AML-193 (cell line): ENCODE measurements at regions not wholly inside any gene's neighbourhood (a gene's known extent, or its start where the extent isn't known, plus 50 kb on each side); places are given as distances from the start of the nearest gene placed in this dataset.
"Not testable (repeated sequence)": the region's sequence is repeated elsewhere in the genome, so short reads cannot be mapped to it uniquely, and the experiment has no call there.

Experiments used
- DNase-seq, 2 experiments: peaks; one replicate each; lab custom pipeline; 2025; lab: John Stamatoyannopoulos, UW

- no peak for DNase-seq
These were observed 479.5 kb downstream of the NKX6-1 start for GRCh38 chr4:84019626-84020025.

DNA sequence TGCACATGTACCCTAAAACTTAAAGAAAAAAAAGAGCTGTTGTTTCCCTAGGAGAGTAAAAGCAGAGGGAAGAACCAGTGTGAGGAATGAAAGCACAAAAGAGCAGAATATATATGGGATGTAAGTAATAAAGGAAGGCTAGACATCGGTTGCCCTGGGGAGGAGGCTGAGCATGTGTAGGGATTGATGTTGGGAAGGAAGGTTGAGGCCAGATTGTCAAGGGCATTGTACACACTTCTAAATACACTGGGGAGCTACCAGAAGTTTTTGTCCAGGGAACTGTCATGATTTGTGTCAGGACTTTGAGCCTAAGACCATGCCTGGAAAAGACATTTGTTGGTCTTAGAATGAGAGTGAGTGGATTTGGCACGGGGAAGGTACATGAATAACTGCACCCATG, 467.1 kb downstream of the GPAT3 start:
- no peak for DNase-seq

DNA sequence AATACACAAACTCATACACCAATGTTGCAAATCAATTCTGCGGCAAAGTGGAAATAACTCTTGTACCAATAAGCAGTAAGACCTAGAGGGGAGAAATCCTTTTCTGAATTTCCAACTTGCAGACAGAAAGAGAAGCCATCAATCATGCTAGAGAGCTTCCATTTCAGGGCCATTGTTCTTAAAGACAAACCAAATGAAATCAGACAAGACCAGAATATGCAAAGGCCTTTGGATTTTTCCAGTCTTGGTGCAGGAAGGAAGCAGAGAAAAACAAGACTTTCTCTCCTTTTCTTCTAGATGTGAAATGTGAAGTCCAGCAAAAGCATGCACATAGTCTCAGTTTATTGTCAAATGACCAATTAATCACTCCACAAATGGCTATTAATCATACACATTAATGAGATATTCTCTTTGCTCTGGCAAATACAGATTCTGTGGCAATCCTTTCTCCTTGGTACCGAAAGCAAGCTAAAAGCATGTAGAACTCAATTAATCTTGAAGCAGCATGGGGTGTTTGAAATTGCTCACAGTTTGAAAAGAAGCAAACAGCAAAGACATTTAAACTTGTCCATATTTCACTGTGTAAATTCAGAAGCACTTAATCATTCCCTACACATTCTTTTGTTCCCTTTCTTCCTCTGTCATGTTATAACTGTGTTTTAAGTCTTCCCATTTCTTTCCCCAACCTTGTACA, 466.1 kb downstream of the GPAT3 start:
- no peak for DNase-seq

- DNase-seq, result no peak
These were observed 460.3 kb downstream of the GPAT3 start for GRCh38 chr4:83996254-83996653.

DNA sequence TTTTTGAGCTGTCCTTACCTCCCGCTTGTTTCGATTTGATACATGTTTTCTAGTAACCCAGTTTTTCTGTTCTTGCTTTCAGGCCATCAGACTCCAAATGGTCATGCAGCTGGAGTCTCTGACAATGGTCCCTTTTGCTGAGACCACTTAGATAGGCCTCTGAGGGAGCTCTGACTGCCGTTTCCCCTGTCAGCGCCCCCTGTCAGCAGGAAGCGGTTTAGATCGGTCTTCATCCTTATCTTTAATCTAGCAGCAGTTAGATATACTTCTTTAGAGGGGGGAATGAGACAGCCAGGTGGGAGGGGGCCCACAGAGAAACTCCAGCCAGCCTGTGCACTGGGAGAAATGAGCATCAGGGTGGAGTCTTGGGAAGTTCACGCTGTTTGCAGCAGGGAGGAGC, 457.9 kb downstream of the GPAT3 start:
- no peak for DNase-seq

DNA sequence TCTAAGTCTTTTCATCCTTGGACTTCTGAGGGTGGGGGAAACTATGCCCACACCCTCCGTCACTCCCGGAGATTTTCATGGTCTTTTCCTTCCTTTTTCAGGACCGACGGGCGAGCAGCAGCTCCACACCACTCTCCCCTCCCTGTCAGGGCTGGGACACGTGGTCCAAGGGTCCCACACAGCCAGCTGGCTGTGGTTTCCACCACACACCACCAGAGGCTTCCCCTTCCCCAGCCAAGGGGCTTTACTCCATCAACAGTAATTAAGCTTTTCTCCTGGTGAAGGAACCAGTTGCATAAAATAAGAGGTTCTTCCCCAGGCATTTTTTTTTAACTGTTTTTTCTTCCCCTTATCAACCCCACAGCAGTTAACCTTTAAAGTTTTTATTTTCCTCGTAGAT, 453.9 kb downstream of the GPAT3 start:
- DNase-seq, result no peak

DNA sequence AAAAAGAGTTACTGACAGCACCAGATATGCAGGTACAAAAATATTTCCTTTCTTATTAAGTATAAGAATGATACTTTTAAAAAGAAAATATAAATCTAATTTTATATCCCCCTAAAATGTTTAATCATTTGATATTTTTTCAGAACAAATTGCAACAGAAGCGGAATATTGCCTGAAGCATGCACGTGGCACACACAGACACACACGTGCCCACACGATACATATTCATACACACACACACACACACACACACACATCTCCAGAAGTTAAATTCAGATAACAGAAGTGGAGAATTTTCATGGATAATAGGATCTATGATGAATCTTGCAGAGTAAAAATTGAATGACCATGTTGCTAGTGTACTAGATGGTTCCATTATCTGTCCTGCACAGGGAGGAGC, 445.2 kb downstream of the GPAT3 start:
- no peak for DNase-seq

GRCh38 chr4:83979773-83980172, 443.9 kb downstream of the GPAT3 start:
- DNase-seq, result no peak

- no peak for DNase-seq
These were observed 438.3 kb downstream of the GPAT3 start for GRCh38 chr4:83974111-83974780.

DNA sequence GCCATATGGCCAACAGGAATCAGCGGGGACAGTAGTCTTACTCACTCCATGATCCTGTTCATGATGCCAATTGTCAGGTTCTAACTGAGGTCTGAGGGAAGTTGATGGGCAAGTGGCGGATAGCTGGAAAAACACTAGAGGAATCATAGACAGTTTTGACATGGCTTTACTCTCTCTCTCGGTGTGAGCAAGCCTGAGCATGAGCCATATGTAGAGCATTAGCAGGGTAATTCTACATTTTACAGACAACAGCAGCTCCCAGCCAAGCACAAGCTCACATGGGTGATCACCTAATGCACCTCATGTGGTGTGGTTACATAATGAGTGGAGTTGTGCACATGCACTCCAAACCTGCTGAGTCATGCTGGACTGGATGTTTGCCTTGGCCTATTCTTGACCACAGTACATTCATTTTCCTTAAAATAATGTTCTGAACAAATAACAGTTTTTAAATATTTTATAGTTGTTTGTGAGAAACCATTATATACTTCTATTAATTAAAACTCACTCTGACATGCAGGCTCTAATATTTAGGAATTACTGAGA, 429.2 kb downstream of the GPAT3 start:
- no peak for DNase-seq

DNA sequence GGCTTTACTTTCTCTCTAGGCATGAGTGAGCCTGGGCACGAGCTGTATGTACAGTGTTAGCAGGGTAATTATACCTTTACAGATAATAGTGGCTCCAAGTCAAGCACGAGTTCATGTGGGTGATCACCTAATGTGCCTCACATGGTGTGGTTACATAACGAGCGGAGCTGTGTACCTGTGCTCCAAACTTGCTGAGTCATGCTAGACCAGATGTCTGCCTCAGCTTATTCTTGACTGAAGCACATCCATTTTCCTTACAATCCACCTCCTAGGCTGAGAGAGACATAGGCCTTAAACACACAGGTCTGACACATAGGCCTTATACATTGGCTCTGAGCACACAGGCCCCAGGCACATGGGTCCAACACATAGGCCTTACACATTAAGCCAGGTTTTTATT, 426.6 kb downstream of the GPAT3 start:
- DNase-seq, result no peak

DNA sequence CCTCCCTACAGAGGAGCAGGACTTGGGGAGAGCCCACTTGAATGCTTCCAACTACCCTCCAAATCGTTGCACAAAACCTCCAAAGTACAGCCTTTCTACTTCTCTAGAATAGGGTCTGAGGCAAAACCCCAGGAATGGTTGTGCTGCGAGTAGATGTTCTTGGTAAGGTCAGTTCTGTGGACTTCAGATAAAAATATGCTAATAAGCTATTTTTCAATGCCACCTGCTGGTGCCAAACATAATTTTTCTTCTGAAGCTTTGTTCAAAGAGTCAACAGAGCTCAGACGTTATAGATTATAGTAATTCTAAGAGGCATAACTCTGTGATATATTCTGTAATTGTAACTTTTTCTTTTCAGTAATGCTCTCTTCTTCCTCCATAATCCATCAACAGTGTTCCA, 425.7 kb downstream of the GPAT3 start:
- DNase-seq, result peak in 1 of 2 experiments; percentile 11

GRCh38 chr4:83959160-83959559, 423.3 kb downstream of the GPAT3 start:
- no peak for DNase-seq

DNA sequence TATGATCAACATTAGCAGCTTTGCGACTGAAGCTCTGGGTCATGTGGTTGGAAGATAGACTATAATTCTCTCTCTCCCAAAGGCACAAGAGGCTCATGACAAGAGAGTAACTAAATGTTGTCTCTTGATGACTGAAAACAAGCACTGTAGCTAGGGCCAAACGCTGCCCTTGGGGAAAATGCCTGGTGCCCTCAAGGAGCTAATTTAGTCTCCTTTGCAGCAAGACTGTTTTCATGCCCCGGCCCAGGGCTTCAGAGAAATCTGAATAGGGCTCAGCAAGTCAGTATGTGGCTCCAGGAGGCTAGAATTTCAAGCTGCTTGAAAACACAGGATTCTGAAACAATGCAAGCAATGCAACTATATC, 411.9 kb downstream of the GPAT3 start:
- DNase-seq, result no peak

- no peak for DNase-seq
These were observed 411.4 kb downstream of the GPAT3 start for GRCh38 chr4:83947125-83947829.

DNA sequence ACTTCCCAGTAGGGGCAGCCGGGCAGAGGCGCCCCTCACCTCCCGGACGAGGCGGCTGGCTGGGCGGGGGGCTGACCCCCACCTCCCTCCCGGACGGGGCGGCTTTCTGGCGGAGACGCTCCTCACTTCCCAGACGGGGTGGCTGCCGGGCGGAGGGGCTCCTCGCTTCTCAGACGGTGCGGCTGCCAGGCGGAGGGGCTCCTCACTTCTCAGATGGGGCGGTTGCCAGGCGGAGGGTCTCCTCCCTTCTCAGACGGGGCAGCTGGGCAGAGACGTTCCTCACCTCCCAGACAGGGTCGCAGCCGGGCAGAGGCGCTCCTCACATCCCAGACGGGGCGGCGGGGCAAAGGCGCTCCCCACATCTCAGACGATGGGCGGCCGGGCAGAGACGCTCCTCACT, 407.8 kb downstream of the GPAT3 start:
- not testable (repeated sequence) for DNase-seq

- DNase-seq, result no peak
These were observed 397.0 kb downstream of the GPAT3 start for GRCh38 chr4:83932750-83933391.

GRCh38 chr4:83931659-83932438, 395.9 kb downstream of the GPAT3 start:
- DNase-seq, result no peak

- DNase-seq, result no peak
These were observed 393.6 kb downstream of the GPAT3 start for GRCh38 chr4:83929550-83929949.

GRCh38 chr4:83926950-83927349, 391.0 kb downstream of the GPAT3 start:
- no peak for DNase-seq

DNA sequence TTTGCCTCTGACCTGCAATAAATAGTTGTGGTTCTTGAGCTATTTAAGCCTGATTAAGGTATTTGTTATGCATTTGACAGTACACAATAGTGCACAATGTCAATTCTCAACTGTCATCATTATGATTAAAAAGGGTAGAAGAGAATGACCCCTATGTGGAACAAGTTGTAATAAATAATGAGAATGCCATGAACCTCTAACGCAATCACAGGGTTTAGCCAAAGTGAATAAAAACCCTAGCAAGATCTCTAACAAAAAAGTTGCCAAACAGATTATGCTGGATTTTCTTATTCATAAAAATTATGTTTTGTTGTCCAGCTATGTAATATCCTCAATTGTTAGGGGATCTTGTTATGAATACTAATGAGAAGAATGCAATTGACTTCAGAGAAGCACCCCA, 387.4 kb downstream of the GPAT3 start:
- no peak for DNase-seq

- no peak for DNase-seq
These were observed 386.5 kb downstream of the GPAT3 start for GRCh38 chr4:83922402-83922801.
